GM18519 (cell line): ENCODE measurements at regions not wholly inside any gene's neighbourhood (a gene's known extent, or its start where the extent isn't known, plus 50 kb on each side); places are given as distances from the start of the nearest gene placed in this dataset.
"Not testable (repeated sequence)": the region's sequence is repeated elsewhere in the genome, so short reads cannot be mapped to it uniquely, and the experiment has no call there.

Source experiments
- ATAC-seq: cut with Tn5 transposase; IDR thresholded peaks from one replicate; pipeline ENCODE4 v1.9.1; 2021; ENCODE audit warnings: mild to moderate bottlenecking, moderate library complexity; ENCODE audit not compliant: unreplicated experiment, low FRiP score

DNA sequence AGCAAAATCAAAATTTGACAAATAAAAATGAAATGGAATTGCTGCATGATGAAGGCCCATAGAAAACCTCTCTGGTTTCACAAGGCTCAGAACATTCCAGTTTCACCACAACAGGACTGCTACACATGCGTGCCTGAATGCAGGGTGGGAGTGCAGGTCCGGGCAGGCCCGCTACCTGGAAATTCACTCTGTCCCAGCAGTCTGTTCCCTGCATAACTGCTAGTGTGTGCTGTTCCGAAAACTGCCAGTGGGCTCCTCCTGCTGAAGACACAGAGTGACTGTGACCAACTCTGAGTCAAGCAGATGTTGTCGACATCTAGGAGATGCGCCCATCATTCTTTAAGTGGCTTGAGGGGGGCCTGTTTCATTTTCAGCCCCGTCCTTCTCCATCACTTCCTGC is 284.8 kb upstream of the MAF start:
- ATAC-seq, result no peak

DNA sequence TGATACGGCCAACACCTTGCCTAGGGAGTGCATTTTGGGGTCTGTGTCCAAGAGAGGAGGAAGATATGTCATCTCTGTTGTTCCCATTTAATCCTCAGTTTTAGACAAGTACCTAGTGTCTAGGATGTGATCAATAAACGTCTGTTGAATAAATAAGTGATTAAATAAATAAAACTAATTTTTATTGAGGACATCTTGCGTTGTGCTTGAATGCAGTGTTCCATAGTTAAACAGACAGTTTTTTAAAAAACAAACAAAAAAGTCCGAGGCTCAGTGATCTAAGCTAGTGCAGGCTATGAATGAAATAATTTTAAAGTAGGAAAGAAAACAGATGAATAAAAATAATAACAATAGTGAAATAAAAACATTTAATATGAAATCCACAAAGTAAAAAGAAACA is 283.0 kb upstream of the MAF start:
- no peak for ATAC-seq

DNA sequence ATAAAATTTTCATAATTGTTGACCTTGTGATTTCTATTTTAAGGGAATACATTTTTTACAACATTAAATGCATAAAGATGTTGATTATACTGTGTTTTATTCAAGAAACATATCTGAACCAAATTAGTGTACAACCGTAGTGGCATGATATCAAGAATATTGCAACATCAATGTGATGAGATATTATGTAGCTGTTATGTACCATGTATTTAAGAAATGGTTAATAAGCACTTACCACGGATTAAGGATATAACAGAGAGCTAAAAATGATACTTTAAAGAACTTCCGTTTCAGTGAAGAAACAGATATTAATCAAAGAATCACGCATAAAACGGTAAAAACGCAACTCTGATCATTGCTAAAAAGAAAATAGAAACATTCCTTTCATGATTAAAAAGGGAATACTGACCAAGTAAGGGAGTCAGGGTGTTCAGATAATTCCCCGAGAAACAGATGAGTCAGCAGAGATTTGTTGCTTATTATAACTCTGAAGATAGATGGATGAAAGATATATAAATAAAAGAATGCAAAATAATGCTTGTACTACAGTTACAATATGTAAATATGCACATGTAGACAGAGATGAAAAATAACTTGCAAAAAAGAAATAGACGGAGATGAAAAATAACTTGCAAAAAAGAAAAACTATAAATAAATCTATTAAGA is 281.9 kb upstream of the MAF start:
- ATAC-seq, result no peak

DNA sequence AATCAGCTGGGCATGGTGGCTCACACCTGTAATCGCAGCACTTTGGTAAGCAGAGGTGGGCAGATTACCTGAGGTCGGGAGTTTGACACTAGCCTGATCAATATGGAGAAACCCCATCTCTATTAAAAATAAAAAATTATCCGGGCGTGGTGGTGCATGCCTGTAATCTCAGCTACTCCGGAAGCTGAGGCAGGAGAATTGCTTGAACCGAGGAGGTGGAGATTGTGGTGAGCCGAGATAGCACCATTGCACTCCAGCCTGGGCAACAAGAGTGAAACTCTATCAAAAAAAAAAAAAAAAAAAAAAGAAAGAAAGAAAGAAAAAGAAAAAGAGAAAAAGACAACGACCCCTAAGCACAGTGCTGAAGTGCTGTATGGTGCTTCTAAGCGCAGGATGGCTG is 280.6 kb upstream of the MAF start:
- not testable (repeated sequence) for ATAC-seq

DNA sequence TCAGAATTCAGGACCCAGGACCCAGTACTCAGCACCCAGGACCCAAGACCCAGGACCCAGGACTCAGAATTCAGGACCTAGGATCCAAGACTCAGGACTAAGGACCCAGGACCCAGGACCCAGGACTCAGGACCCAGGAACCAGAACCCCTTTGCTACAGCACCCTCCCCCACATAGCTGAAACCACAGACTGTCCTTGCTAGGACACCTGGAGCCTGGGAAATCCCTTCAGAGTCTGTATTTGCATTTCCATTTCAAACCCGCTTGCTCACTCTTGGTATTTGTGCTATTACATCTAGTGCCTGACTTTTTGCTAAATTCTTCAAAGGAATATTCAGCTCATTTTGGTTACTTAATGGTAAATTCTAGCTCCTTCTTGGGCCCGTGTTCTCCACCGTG is 275.8 kb upstream of the MAF start:
- peak; percentile 43 for ATAC-seq

DNA sequence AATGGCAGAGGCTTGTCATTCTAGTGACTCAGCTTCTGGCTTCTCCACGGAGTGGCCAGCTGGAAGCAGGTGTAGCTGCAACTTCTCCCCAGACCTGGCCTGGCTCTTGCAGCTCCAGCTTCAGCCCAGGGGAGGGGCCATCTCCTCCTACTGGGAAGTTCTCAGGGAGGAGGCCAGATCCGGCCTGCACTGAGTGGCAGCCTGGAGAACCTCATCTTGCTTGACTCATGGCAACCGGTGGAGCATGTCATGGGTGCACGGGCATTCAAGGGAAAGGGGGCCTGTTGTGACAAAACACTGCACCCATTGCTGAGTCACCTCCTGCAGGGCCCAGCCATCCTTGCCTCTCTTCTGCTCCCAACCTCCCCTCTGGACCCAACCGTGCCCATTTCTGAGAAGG is 273.9 kb upstream of the MAF start:
- no peak for ATAC-seq

DNA sequence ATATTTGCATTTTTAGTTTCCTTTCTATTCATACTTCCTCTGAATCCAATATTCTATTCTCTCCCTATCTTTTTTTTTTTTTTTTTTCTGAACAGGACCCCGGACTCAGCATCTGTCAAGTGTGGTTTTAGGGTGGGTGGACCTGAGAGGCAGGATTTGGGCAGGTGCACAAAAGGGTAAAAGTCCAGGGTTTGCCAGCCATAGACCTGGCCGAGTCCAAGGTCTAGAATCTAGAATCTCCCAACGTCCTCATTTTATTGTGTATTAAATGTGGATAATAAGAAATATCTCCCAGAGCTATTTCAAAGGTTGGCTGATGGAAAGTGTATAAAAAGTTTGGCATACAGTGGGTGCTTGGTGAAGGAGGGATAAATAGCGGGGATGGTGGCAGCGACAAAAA is 273.3 kb upstream of the MAF start:
- ATAC-seq, result no peak

DNA sequence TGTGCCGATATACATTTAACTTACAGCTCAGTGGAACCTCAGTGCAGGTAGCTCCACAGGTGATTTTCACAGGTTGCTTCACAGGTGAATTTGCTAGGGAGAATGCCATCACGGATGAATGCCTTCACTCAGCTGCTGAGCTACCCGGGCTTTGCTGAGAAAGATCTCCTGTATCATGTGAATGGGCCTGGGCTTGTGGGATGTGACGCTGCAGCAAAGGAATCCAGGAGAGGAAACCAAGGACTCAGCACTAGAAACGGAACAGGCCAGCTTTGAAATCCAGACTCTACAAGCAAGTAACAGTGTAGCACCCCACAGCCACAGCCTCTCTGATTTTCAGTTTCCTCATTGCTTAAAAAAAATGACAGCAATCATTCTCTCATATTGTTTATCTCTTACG is 271.4 kb upstream of the MAF start:
- no peak for ATAC-seq

DNA sequence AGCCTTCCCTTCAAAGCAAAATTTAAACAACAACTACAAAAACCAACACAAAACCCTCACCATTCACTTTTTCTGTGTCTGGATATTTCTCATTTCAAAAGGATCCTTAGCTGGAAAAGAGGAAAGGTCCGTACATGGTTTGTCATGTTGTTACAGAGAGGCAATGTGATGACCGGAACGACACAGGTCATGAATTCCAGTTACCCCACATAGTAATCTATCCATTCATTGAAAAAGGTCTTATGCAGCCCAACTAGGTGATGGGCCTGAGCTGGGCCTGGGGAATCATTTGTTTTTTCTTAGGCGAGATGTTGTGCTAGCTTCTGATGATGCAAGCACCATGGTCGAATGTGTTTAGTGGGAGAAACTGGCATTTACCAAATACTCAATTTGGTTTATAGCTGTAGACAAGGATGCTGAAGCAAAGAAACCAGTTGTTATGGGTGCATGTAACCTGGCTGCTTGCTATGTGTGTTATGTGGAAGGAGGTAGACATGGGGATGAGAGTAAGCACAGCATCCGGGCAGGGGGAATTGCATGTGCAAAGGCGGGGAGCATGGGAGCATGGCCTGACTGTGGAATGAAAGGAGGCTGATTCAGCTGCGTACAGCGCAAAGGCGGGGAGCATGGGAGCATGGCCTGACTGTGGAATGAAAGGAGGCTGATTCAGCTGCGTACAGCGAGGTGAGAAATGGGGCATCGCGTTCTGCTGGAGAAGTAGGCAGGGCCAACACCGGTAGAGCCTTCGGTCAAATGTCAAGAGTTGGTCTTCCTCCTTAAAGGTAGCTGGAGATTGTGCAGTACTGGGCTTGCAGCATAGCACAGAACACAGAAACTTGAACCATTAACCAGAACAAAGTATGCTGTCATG is 269.7 kb upstream of the MAF start:
- ATAC-seq, result no peak

DNA sequence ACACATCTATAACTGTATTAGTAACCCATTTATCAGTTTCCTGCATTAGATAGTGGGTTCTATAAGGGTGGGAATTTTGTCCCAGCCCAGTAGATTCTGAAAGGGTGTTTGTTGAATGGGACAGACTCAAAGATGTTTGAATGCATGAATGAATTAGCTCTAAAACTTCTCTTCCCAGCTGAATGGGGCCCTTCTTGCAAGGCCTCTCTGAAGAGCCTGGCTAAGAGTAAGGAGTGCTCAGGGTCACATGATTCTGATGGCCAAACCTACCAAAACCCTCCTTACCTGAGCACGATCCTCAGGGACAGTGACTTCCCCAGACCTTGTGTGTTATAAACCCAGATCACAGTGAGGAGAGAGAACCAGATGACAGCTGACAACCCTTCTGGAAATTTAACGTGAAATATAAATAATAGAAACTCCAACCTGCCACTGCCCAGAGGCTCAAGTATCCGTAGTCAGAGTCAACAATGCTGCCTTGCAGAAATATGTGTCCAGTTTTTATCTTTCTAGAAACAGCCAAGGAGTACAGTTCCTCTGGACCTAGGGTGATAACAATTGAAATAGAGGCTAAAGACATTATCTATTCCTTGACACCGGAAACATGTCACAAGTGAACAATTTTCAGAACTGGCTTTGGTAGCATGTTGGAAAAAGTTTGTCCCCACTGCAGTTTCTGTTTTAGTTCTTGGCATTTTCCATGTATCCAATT is 268.9 kb upstream of the MAF start:
- no peak for ATAC-seq

DNA sequence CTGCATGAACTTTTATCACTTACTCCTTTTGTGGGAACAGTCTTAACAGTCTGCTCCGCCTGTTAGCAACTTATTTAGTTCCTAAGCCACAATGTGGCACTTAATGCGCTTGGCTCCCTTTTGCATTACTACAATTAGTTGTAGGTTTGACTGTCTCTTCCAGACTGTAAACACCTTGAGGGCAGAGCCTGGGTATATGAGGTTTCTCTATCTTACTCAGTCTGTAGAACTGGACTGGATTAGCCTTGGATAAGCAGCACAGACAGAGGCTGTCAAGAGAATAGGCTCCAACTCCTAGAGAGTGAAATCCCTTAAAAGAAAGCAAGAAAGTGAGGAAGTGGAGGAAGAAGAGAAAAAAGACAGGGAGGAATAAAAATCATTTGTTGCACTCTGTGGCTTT is 268.3 kb upstream of the MAF start:
- ATAC-seq, result no peak

DNA sequence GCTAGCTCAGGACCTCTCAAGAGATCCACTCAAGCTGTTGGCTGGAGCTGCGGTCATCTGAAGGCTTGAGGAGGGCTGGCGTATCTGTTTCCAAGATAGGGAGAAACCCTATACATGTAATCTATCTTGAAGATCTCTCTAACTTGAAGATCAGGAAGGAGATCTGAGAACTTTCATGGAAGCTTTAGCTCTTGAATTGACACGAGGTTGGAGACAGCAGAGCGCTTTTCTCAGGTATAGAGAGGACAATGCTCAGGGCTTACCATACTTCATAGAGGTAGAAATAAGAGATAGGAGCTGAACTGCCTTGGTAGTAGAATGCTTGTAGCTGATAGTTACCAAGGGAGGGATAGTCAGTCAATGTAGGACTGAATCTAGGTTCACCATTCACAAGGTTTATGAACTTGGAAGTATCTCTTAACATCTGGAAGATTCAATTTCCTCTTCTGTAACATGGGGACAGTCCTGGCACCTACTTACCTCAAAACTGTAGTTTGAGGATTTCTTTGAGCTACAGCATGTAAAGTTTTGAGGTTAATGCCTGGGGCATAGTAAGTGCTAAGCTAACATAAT is 267.0 kb upstream of the MAF start:
- no peak for ATAC-seq

DNA sequence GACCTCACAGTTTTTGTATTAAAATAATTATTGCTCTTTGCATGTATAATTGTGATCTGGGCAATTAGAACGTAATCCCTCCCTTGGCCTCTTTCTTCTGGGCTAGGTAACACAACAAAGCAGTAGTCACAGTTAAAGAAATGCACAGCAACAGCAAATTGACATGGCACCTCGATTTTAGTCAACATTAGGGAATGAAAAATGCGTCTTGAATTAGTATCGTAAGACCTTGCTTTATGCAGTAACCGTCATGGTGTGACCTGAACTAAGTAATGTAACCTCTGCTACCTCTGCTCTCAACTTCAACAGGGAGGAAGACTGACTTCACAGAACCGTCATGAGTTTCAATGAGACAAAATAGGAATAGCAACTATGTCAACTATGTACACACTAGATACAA is 265.4 kb upstream of the MAF start:
- no peak for ATAC-seq

DNA sequence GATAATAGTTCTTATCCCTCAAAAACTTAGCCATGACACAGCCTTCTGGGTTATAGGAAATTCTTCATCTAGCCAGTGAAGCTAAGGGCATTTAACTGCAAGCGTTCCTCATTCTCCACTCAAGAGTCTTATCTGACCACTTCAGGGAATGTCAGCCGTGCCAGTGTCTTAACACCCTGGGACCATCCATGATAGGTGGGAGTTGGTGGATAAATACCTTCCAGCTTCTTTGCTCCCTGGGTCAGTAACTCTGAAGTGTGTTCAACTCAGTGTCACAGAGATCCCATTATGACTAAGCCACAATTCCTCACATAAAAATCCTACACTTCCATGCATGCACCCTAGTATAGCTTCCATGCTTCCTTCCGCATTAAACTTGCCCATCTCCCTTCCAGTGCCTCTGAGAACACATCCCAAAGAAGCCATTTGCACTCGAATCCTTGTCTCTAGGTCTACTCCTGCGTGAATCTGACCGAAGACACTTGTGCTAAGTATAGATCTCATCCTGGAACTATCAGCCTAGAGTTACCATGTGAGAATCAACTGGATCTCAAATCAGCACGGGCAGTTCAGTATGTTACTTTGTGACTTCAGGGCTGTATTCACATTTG is 264.3 kb upstream of the MAF start:
- no peak for ATAC-seq

DNA sequence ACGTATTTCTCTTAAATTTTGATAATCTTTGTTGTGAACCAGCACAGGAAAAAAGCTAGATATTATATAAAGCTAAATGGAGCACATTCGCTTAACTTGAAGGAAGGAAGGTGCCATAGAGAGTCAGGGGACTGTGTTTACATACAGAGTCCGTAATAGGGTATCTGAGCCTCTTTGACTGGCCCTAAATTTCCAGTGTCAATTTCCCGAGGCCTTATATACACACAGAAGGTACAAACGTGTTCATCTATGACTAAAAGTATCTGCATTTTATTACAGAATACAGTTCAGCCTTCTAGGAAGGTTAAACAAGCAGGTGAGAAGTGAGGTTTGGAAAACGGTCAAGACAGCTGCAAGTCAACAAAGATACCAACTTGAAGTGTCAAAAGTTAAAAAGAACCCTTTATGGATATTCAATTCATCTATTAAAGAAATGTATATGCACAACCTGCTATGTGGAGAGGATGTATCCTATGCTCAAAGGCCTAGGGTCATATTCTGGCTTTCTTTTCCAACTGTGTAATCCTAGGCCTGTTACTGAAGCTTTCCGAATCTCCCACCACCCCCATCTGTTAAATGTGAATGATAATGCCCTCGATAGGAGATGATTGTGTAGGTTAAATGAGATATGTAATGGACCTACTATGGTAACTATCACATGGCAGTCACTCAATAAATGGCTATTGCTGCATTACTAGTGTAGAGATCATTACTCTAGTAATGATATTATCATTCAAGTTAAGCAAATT is 263.7 kb upstream of the MAF start:
- ATAC-seq, result no peak

DNA sequence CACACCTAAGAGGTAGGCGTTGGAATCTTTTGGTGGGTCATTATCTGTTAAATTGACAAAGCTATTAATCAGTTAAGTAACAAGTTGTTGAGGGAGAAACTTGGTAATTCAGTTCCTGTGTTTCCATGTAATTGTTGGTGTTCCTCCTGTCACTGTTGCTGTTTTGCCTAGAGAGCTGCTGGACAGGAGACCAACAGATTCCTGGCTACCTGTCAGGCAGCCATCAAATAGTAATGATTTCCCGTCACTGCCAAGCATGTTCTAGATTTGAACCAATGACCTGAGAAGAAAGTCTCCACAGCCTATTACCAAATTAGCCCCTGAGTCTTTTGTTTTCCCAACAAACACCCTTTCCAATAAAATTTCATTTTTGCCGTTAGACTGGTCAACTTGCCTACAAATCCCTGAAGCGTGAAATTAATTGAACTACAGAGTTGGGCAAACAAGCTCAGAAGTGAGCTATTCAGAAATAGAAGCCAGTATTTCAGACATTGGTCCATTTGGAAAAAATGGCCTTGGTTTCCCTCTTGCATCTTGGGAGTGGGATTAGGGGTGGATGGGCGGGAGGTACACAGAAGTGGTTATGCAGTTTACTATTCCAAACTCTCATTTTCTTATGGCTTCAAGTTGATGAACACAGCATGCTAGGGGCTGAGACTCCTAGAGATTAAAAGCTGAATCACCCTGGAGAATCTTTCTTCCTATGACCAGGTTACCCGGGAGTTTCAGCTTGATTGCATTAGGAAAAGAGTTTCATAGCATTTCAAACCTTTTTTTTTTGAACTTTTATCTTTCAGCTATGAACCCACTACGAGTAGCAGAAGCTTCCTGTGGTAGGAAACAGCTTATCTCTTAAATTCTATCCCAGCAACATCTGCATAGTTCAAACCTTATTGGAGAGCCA is 262.8 kb upstream of the MAF start:
- ATAC-seq, result no peak

DNA sequence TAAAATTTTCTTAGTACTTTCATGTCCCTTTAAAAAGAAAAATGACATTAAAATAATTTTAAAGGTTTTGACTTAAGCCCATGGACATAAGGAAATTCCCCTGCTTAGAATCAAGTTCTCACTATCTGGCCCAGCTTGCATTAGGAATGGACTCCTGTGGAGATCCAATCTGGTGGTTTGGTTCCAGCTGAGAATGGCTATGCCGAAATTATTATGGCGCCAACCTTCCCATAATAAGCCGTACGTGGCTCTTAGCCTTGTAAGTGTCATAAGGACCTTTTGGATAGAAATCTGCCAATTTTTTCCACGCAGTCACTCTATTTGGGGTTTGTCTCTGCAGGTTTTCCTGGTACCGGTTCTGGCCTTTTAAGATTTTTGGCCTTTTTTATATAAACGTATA is 262.1 kb upstream of the MAF start:
- ATAC-seq, result no peak

DNA sequence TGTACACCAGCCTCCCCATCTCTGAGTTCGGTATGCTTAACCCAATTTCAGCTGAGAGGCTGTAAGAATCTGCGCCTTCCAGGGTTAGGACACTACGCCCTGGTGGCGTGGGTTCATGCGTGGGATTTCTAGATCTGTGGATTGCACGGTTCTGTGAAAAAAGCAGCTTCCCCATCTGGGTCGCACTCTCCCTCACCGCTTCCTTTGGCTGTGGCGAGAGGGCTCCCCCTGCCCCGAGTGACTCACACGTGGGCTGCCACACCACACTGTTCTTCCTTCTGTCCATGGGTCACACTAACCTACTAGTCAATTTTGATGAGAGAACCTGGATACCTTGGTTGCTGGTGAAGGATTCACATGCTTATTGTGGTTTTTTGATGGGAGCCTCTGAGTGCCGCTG is 256.0 kb upstream of the MAF start:
- ATAC-seq, result no peak

DNA sequence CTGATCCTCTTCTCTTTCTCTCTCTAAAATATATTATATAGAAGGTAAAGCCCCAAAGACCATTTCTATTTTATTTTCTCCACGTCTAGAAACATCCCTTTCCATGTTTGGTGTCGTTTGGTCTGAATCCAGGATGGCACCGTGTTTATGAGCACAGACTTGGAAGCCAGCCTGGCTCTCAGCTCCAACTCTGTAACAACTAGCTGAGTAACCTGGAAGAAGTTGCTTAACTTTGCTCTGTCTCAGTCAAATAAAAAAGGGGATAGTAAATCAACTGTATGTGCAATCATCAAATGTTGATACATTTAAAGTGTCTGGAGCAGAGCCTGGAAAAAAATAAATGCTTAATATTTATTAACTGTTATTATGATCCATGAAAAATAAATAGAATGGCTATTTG is 249.8 kb upstream of the MAF start:
- ATAC-seq, result no peak
